ENCODE measurements at regions not wholly inside any gene's neighbourhood (a gene's known extent, or its start where the extent isn't known, plus 50 kb on each side); places are given as distances from the start of the nearest gene placed in this dataset.

DNA sequence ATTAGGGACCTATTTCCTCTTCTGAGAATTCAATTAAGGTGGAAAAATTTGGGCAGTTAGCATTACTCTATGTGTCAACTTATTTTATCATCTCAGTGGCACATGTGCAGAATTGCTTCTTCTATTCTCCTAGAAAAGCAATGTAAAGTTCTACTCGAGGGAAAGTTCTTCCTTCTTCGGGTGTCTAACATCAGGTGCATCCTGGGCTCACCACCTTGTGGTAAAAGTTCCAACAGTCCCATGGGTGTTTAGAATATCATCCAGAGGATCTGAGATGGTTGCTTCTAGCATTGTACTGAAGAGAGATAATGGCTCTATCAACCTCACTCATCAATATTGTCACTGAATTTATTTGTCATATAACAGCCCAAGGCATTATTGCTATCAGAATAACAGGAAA, 969.7 kb downstream of the PDHA2 start:
- no peak overlapping the region for H3K27ac ChIP-seq (ENCODE audit: insufficient read depth, low read length)
- no peaks in the 10 kb centered on the region for H4K20me1 ChIP-seq (ENCODE audit: insufficient read depth, low read length)
- H2BK5ac ChIP-seq (ENCODE audit: low read depth, low read length, poor library complexity, severe bottlenecking): no peak overlapping the region
- H3K56ac ChIP-seq (ENCODE audit: extremely low read depth, insufficient read depth, low read length): no peak overlapping the region
- no peak overlapping the region for H2BK120ac ChIP-seq (ENCODE audit: low read depth, low read length)
- no peak overlapping the region for H3K4ac ChIP-seq (ENCODE audit: low read depth, low read length)
- no peak overlapping the region for H3K9ac ChIP-seq (ENCODE audit: low read depth, low read length)
- H3K27me3 ChIP-seq (ENCODE audit: control insufficient read depth, insufficient read depth, low read length): no peaks in the 10 kb centered on the region
- H3K36me3 ChIP-seq (ENCODE audit: control insufficient read depth, insufficient read depth, low read length): no peaks in the 10 kb centered on the region
- H3K9me3 ChIP-seq (ENCODE audit: control insufficient read depth, insufficient read depth, low read length): 0 out of 2 replicates have a peak, but pooled peaks cover 2% of the 10 kb centered on the region
- no peak overlapping the region for H2AFZ ChIP-seq (replicated peaks; ENCODE audit: low read length, poor library complexity)
- intact Hi-C loops (cut with micrococcal nuclease): no loop called here
- no TSS peak for BruUV-seq (replicated peaks)
- H3K18ac ChIP-seq (ENCODE audit: low read depth, low read length): no peak overlapping the region
- H4K8ac ChIP-seq (ENCODE audit: low read depth in 2 of 2, low read length in 2 of 2): no peak overlapping the region
- TF ChIP-seq, protein P1, sequence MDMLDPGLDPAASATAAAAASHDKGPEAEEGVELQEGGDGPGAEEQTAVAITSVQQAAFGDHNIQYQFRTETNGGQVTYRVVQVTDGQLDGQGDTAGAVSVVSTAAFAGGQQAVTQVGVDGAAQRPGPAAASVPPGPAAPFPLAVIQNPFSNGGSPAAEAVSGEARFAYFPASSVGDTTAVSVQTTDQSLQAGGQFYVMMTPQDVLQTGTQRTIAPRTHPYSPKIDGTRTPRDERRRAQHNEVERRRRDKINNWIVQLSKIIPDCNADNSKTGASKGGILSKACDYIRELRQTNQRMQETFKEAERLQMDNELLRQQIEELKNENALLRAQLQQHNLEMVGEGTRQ (IDR thresholded peaks at IDR 0.05; ENCODE audit: low read depth, low read length): no peak
- H2AK9ac ChIP-seq (replicated peaks; ENCODE audit: low read depth, low read length, poor library complexity): no peak overlapping the region
- no peak overlapping the region for H4K91ac ChIP-seq (ENCODE audit: insufficient read depth, low read depth, low read length)
- no peak overlapping the region for H2BK20ac ChIP-seq (ENCODE audit: low read depth, low read length)
- CTCF ChIA-PET: no interaction called here
- no peaks in the 10 kb centered on the region for H3K4me1 ChIP-seq (ENCODE audit: control insufficient read depth, insufficient read depth, low read length)
- H3K79me1 ChIP-seq (ENCODE audit: low read depth in 1 of 2, low read length in 2 of 2): no peaks in the 10 kb centered on the region
- H3K14ac ChIP-seq (replicated peaks; ENCODE audit: low read depth, low read length): no peak overlapping the region
- ATAC-seq (ENCODE audit: low read depth) (no peak), DNase-seq (no peak)
- no peak overlapping the region for H3K23ac ChIP-seq (ENCODE audit: low read depth, low read length)
- no peak overlapping the region for H4K5ac ChIP-seq (ENCODE audit: low read depth, low read length)
- in situ Hi-C loops (cut with MboI; ENCODE audit: low sequenced_read_pairs): no loop called here
- no peaks in the 10 kb centered on the region for H3K9me1 ChIP-seq (ENCODE audit: insufficient read depth, low read length)
- H3K4me2 ChIP-seq (ENCODE audit: low read depth, low read length): no peak overlapping the region
- POLR2A ChIA-PET (ENCODE audit: unreplicated experiment): no interaction called here
- H2BK15ac ChIP-seq (ENCODE audit: low read depth, low read length): no peak overlapping the region
- no peak overlapping the region for H3K4me3 ChIP-seq (ENCODE audit: insufficient read depth, low read depth, low read length)
- dilution Hi-C loops (cut with HindIII; ENCODE audit: low sequenced_read_pairs, unreplicated experiment): no loop called here
- WGBS, 2 experiments (ENCODE audit: extremely low coverage in 2 of 2, insufficient read length in 1 of 2): no CpG with 5 or more reads among the region's 2 CpGs
- no peak overlapping the region for H2AK5ac ChIP-seq (ENCODE audit: low read depth, low read length)
